Astrocyte (in vitro differentiated cells and primary cell): ENCODE measurements at regions not wholly inside any gene's neighbourhood (a gene's known extent, or its start where the extent isn't known, plus 50 kb on each side); places are given as distances from the start of the nearest gene placed in this dataset.

Source experiments
- CTCF ChIP-seq: IDR thresholded peaks from 2 replicates; pipeline ENCODE4 v1.5.1; 2011; ENCODE audit warnings: low read depth, mild to moderate bottlenecking, inconsistent platforms, low read length, moderate library complexity; ENCODE audit not compliant: insufficient read depth
- EZH2 ChIP-seq: IDR thresholded peaks from 2 replicates; pipeline ENCODE4 v1.6.1; 2012; ENCODE audit warnings: mild to moderate bottlenecking, low read length, inconsistent platforms; ENCODE audit not compliant: insufficient read depth

DNA sequence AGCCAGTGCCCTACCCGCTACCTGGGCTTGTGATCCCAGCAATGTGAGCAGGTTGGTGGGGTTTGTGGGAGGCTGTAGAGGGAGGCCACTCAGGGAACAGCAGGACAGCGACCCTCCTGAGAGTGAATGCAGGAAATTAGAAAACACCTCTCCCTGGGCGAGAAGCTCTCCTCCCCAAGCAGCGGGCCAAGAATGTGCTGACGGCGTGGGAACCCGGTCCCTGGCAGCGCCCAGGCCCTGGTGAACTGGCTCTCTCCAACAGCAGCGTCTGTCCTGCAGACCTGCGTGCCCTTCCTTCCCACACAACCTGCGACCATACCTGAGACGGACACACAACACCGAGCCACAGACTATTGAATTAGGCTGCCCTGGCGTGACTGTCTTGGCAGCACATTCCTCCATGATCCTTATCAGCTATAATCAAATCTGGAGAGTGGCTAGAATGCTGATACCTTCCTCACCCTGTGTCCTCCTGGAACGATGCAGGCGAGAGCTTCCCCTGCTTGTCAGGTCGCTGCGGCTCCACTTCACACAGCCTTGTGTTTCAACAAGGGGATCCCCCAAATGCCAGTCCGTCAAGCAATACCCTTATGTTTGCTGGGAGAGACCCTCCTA lies 114.8 kb upstream of the GSC start:
- TF ChIP-seq EZH2 (no peak), CTCF (no peak)
